Gastrocnemius medialis (tissue), 4 donors: ENCODE measurements at regions not wholly inside any gene's neighbourhood (a gene's known extent, or its start where the extent isn't known, plus 50 kb on each side); places are given as distances from the start of the nearest gene placed in this dataset.

Experiments
- CTCF ChIP-seq, 5 experiments: fragments of 450-650 bp in 3 of 5; fragments of 200-600 bp in 2 of 5; sonication (generic) in 2 of 5; IDR thresholded peaks in 4 of 5; conservative IDR thresholded peaks in 1 of 5; 1 replicate in 4 of 5; 2 replicates in 1 of 5; pipeline ENCODE4 v1.5.1; 2016 to 2019; ENCODE audit warnings: antibody characterized with exemption in 5 of 5, mild to moderate bottlenecking in 3 of 5, moderate library complexity in 3 of 5
- POLR2A ChIP-seq, 2 donors: fragments of 450-650 bp; IDR thresholded peaks; one replicate each; pipeline ENCODE4 v1.6.1; 2017; ENCODE audit warnings: antibody characterized with exemption in 2 of 2, mild to moderate bottlenecking in 2 of 2, moderate library complexity in 2 of 2

- TF ChIP-seq CTCF (IDR thresholded peaks at IDR 0.05 in 4 of 5, conservative IDR thresholded peaks at IDR 0.05 in 1 of 5), result no peak
- TF ChIP-seq POLR2A (IDR thresholded peaks at IDR 0.05), result no peak
Observed at GRCh38 chr1:215488850-215489249, 78.3 kb upstream of the KCTD3 start.
